ENCODE measurements at regions not wholly inside any gene's neighbourhood (a gene's known extent, or its start where the extent isn't known, plus 50 kb on each side); places are given as distances from the start of the nearest gene placed in this dataset.
"Not testable (repeated sequence)": the region's sequence is repeated elsewhere in the genome, so short reads cannot be mapped to it uniquely, and the experiment has no call there.

DNA sequence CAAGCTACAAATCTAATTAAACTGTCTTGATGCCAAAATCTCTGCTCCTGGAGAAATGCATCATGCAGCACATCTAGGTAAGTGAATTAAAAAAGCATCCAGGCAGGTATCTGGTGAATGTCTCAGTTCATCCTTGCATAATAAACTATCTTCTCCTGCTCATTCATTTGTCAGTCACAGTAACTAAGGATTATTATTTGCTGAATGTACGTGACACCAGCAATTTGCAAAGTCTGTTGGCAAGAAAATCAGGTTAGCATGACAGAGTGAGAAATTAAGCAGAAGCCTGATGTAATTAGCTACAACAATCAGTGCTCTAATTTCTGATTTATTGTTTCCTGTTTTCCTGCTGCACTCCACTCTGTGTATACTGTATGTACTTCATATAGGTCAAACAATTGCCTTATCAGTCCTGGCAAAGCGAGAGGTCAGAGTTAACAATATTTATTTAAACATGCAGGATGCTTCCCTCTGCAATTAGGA, 213.6 kb downstream of the FBXO8 start:
- no peak for DNase-seq

DNA sequence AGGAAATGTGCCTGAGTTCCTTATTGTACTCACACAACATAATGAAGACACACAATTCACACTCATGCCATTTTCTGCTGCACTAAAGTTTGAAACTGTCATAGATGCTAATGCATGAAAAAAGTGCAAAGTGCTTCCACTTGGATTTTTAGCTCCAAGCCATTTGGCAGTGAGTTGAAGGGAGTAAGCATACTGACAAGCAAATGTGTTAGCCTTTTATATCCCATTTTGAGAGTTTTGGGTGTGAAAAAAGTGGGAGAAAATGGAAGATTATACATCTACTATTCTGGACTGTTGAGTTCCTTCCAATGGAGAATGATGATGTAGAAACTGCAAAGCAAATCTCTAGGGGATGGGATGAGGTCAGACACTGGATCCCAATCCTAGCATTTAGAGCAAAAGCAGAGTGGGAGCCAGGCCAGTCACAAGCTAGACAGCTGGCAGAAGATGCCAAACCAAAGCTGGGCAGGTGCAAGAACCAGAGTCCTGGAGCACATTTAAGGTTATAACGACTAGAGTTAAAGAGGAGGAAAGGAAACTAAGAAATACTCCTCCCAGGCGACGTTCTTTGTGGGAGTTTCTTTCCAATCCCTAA, 216.8 kb downstream of the FBXO8 start:
- DNase-seq, result no peak

DNA sequence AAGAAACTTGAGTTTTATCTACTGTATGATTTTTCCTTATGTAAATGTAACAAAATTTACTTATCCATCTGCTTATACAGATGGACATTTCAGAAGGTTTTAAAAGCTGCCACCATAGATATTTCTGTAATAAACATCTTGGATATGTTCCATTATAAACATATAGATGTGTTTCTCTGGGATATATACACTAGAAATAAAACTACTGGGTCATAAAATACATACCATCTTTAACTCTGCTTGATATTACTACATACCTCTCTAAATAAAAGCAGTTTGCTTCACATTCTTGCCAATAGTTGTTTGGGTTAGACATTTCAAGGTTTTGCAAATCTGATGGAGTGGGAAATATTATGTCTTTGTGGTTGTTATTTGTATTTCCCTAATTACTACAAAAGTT, 220.6 kb downstream of the FBXO8 start:
- no peak for DNase-seq

DNA sequence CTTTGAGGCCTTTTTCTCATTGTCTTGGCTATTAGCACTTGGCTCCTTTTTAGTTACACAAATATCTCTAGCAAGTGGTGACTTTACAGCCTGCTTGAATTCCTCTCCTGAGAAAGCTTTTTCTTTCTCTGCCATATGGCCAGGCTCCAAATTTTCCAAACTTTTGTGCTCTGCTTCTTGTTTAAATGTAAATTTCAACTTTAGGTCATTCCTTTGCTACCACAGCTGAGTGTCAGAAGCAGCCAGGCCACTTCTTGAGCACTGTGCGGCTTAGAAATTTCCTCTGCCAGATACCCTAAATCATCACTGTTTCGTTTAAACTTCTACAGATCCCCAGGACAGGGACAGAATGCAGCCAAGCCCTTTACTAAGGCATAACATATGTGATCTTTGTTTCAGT, 222.4 kb downstream of the FBXO8 start:
- DNase-seq, result no peak

DNA sequence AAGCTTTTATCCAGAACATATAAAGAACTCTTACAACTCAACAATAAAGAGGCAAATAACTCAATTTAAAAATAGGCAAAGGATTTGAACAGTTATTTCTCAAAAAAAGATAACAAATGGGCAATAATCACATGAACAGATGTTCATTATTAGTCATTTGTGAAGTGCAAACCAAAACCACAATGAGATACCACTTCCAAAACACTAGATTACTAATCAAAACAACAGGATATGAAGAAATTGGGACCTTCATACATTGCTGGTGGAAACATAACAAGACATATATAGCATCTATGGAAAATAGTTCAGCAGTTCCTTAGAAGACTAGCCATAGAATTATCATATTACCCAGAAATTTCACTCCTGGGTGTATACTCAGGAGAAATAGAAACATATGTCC, 224.6 kb downstream of the FBXO8 start:
- no peak for DNase-seq

DNA sequence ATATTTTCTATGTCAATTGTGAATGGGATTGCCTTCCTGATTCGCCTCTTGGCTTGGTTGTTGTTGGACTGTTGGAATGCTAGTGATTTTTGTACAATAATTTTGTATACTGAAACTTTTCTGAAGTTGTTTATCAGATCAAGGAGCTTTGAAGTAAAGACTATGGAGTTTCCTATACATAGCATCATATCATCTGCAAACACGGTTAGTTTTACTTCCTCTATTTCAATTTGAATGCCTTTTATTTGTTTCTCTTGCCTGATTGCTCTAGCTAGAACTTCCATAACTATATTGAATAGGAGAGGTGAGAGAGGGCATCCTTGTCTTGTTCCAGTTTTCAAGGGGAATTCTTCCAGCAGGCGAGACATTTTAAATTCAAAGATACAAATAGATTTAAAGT, 226.5 kb downstream of the FBXO8 start:
- no peak for DNase-seq

DNA sequence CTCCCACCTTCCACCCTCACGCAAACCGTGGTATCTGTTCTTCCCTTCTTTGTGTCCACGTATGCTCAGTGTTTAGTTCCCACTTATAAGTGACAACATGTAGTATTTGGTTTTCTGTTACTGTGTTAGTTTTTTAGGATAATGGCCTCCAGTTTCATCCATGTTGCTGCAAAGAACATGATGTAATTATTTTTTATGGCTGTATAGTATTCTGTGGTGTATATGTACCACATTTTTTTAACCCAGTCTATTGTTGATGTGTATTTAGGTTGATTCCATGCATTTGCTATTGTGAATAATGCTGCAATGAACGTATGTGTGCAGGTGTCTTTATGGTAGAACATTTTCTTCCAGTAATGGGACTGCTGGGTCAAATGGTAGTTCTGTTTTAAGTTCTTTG, 228.1 kb downstream of the FBXO8 start:
- no peak for DNase-seq

DNA sequence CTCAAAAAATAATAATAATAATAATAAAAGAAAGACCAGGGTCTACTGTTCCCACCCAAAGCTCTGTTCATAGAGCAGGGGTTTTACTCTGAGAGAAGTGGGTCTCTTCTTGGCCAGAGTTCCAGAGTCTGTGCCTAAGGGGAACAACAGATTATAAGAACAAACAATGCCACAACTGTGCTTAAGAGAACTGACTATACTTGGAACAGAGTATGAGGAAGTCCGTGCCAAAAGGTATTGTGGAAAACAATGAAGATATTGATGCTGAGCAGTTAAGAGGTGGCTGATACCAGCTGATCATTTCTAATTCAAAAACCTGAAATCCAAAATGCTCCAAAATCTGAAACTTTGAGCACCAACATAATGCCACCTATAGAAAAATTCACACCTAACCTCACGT, 229.6 kb downstream of the FBXO8 start:
- DNase-seq, result no peak

DNA sequence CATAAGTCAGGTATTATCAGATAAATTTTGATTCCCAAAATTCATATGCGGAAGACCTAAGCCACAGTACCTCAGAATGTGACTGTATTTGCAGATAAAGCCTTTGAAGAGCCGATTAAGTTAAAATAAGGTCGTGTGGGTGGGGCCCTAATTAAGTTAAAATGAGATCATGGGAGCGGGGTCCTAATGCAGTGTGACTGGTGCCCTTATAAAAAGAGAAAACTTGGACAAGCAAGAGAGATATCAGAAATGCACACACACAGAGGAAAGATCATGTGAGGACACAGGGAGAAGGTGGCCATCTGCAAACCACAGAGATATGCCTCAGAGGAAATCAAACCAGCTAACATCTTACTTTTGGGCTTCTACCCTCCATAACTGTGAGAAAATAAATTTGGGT, 236.1 kb downstream of the FBXO8 start:
- DNase-seq, result no peak

DNA sequence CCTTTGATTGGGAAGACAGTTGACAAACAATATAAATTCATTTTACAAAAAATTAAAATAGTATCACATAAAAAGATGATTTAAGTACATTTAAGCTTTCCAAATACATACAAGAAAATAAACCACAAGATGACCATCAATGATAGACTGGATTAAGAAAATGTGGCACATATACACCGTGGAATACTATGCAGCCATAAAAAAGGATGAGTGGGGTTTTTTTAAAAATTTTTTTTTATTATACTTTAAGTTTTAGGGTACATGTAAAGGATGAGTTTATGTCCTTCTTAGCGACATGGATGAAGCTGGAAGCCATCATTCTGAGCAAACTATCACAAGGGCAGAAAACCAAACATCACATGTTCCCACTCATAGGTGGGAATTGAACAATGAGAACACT, 237.6 kb downstream of the FBXO8 start:
- not testable (repeated sequence) for DNase-seq

DNA sequence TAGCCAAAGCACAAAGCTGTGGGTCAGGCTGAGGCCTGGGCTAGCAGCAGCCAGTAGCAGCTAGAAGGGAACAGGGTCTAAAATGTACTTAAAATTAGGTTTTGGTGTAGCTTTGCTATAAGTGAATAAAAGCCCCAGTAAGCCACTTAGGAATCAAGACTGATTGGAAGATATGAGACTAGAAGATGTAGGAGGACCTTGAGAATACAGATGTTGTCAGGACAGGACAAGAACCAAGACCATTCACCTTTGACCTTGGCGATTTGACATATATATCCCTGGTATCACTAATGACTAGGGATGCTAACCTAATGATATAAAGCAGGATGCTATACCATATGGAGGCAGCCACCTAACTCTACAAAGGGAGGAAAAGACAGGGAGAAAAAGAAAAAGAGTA, 238.1 kb downstream of the FBXO8 start:
- no peak for DNase-seq

DNA sequence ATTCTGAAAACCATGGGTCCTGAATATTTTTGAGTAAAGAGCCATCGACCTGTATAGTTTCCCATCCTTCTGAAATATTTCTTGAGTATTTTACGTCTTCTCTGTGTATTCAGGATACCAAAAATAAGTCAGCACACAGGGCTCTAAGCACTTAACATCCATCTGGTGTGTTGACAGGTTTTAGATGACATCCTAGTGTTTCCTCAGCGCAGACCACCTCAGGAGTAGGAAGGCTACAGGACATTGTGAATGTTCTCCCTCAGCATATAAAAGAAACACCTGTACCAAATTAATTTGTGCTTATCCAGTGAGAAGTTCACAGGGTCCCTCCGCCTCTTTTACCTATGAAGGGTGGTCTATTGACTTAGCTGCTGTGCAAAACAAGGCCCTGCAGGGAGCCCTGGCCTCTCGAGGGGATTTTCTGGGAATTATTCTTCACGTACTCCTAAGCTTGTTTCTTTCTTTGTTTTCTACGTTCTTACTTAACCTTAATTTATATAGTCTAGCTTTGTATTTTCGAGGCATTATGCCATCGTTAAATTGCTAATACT, 241.8 kb downstream of the FBXO8 start:
- no peak for DNase-seq

DNA sequence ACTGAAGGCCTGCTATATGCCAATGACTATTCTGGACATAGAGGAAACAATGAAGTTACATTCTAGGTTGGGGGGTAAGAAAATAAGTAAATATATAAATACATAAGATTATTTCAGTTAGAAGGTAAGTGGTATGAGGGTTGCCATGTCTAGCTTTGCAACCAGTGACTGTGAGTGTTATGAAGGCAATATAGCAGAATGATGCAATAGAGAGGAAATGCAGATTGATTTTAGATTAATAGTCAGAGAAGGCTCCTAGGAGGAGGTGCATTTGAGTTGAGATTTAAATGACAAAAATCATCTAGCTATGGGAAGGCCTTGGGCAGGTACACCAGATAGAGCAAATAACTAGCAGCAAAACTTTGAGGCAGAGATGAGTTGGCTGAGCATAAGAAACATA, 243.2 kb downstream of the FBXO8 start:
- no peak for DNase-seq

DNA sequence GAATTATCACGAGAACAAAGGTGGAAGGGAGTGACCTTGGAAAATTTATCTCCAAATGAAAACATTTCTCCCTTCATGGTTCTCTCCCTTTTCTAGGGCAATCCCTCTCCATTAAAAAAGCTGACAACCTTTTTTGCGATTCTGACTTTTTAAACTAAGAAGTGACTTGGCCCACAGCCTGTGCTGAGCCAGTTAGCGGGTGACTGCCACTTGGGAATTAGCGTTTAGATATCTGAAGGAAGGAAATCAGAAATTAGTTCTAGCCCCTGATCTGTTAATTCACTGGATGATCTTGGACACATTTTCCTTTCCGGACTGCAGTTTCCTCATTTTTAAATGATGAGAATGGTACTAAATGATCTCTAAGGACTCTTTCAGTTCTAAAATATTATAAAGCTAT, 245.0 kb downstream of the FBXO8 start:
- DNase-seq, result no peak

DNA sequence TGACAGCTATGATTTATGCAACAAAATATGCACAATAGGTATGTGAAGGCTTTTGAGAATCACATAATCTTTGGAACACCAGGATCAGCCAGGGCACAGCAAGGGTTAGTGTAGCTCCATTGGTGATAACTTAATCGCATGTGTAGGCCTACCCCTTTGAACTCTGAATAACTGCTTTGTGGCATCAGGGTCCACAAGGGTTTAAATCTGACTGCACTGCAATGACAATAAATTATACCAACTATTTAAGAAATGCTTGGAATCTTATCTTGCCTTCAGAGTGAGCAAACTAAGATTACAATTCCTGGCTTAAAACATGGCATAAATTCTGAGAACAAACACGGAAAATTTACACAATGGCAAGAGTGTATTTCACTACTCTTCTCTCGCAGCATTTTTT, 245.8 kb downstream of the FBXO8 start:
- DNase-seq, result no peak

DNA sequence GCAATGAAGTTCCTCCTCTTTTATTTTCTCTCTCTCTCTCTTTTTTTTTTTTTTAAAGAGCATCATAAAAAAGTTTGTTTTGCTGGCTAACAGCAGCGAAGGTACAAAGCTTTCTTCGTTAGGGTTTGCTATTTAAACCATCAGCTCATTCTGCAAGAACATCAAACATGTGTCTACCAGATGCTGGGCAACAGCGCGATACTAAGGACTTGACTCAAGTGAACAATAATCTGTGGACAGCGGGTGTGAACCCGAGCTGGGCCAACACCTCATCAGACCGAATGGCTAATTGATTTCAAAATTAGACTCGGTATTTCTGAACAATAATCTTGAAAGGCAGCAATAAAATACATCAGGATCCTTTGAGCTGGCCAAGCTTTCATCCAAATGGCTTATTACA, 246.4 kb downstream of the FBXO8 start:
- DNase-seq, result no peak

DNA sequence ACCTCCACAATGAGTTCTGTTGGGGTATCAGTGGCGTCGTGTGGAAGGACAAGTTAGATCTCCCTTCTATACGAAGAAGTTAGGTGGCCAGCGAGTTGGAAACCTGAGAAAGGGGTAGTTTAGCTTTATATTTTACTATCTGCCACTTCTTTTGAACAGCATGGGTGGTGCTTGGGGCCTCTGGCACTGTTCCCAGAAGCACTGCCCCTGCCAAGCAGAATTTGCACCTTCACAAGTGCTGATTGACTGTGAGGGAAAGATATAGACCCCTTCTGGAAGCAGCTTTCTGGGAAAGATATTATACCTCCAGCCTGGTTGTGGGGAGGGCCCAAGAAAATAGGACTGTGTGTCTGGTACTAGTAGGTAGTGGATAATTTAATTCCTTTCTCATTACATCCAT, 246.9 kb downstream of the FBXO8 start:
- no peak for DNase-seq

DNA sequence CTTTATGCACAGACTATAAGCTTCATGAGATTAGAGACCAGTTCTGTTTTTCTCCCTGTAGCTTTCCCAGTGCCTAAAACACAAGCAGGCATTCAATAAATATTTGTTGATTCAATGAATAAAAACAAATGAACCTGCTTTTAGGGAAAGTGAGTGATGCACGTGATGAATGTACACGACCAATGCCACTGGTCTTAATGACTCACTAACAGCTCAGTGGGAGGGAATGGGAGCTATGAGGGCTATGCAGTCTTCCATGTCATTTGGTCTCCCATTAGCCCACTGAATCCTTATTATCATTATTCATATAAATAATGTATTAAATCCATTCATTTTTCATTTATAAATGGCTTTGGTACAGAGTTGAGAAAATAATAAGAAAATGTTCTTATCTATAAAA, 247.4 kb downstream of the FBXO8 start:
- no peak for DNase-seq

DNA sequence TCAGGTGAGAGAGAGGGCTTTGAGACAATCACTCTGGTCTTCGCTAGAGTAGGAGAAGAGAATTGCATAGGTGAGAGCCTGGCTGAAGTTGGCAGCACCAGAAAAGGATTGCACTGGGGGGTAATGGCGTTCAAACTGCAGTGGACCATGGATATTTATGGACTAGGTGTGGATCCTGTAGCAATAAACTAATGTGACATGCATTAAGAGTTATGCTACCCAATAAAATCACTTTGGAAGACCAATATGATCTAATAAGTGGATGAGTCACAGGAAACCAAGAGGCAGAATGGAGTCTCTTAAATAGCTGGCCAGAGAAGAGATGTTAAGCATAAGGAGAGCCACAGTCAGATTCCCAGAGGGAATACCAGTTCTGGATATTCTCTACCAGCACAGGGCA, 259.8 kb downstream of the FBXO8 start:
- no peak for DNase-seq

DNA sequence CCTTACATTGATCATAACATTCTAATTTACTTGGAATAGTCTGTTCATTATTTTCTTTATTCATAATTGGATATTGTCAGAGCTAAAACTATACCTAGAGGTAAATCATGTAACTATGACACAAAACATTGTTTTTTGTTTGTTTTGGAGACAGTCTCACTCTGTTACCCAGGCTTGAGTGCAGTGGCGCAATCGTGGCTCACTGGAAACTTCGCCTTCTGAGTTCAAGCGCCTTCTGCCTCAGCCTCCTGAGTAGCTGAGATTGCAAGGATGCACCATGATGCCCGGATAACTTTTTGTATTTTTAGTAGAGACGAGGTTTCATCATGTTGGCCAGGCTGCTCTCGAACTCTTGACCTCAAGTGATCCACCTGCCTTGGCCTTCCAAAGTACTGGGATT, 265.2 kb downstream of the FBXO8 start:
- DNase-seq, result no peak

DNA sequence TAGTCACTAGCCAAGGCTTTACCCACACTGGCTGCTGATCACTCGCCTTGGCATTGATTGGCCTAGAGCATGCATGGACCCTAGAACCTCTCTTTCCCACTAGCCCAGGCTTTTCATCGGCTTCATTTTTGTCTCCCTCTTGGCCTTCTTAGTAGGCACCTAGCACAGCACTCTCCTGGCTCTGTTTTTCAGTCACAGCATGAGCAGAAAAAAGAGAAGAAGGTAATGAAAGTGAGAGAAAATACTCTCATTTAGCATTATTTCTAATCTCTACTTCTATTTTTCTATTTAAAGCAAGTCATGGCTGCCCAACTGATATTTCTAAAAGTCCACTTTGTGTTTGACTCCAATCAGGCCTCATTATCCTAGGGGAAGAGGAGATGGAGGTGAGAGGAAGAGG, 267.2 kb downstream of the FBXO8 start:
- no peak for DNase-seq

DNA sequence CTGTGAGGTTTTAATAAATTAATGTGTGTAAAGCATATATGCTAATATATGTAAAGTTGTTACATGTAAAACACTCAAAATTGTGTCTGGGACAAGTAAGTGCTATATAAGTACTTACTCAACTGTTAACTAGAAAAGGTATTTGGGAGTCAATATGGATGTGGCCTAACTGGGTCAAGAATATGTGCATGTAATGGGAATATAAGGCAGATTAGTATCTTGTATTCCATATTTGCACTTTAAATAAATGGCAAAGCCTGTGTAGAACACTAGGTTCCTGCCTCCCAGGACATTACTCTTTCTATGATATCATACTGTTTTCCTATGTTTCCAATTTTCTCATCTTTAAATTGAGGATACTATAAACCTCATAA, 270.6 kb downstream of the FBXO8 start:
- no peak for DNase-seq

DNA sequence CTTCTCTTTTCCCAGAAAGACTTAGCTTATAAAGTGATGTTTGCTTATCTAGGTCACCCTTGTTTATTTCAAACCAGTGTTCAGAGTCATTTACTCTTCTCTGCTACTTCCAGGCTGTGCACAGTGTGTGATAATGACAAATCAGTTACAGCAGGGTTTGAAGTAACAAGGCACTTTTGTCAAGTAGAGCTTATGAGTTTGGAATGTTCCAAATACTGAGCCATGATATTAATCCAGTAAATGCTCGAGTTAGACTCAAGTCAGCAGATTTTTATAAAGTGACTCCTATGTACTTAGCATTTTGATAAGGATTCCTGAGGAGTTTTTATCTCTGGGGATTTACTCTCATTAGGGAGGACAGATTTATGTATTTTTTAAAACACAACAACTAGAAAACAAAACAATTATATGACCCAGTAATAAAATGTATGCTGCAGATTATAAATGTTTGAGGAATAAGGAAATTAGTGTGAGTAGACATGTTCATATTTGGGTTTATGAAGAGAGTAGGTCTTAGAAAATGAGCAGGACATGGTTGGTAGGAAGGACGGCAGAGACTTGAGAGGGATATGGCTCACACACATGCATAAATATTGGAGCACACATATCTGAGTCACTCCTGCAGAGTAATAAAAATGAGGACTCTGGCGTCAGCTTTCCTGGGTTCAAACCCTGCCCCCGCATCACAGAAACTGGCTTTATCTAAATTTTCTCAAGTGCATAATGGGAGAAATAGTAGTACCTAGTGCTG, 271.2 kb downstream of the FBXO8 start:
- no peak for DNase-seq

All from nucleus accumbens (tissue), 56 donors.